Natural killer cell (primary cell): ENCODE measurements at regions not wholly inside any gene's neighbourhood (a gene's known extent, or its start where the extent isn't known, plus 50 kb on each side); places are given as distances from the start of the nearest gene placed in this dataset.

Source experiments
- ATAC-seq, 3 donors: fragments of 150-1000 bp in 2 of 3; fragments of 200-7000 bp in 1 of 3; cut with Tn5 transposase; 1 replicate in 1 of 3; 2 replicates in 2 of 3; pipeline ENCODE4 v1.10.0; 2021; ENCODE audit warnings: mild to moderate bottlenecking in 2 of 3, moderate library complexity in 2 of 3
- DNase-seq, 2 donors: peaks; one replicate each; pipeline versions ENCODE4 v3.0.0 to v3.0.0-alpha.2; 2013 to 2021; ENCODE audit warnings: mixed read lengths in 1 of 2
- H3K27ac ChIP-seq: one replicate; pipeline ENCODE4 v1.5.1; 2013; ENCODE audit warnings: mild to moderate bottlenecking, low read length
- H3K27me3 ChIP-seq: one replicate; pipeline ENCODE4 v1.6.1; 2013; ENCODE audit warnings: low read length; ENCODE audit not compliant: control insufficient read depth, insufficient read depth
- H3K36me3 ChIP-seq: one replicate; pipeline ENCODE4 v1.6.1; 2013; ENCODE audit warnings: low read length; ENCODE audit not compliant: control insufficient read depth, insufficient read depth
- H3K4me1 ChIP-seq: one replicate; pipeline ENCODE4 v1.6.1; 2013; ENCODE audit warnings: low read length; ENCODE audit not compliant: control insufficient read depth, insufficient read depth
- H3K4me3 ChIP-seq: one replicate; pipeline ENCODE4 v1.5.1; 2013; ENCODE audit warnings: low read length
- H3K9me3 ChIP-seq: one replicate; pipeline ENCODE4 v1.6.1; 2013; ENCODE audit warnings: low read length; ENCODE audit not compliant: control insufficient read depth, insufficient read depth
- H3K27ac Mint-ChIP-seq, 2 donors: one replicate each; pipeline ENCODE4 v1.8.0; 2022; ENCODE audit warnings: mild to moderate bottlenecking in 2 of 2, mixed read lengths in 2 of 2, moderate library complexity in 1 of 2
- H3K27me3 Mint-ChIP-seq, 2 donors: one replicate each; pipeline ENCODE4 v1.8.0; 2022; ENCODE audit warnings: low read depth in 2 of 2, mixed read lengths in 2 of 2
- H3K36me3 Mint-ChIP-seq: one replicate; pipeline ENCODE4 v1.8.0; 2022; ENCODE audit warnings: mixed read lengths
- H3K4me1 Mint-ChIP-seq, 2 donors: one replicate each; pipeline ENCODE4 v1.8.0; 2022; ENCODE audit warnings: mixed read lengths in 2 of 2
- H3K4me3 Mint-ChIP-seq: one replicate; pipeline ENCODE4 v1.8.0; 2022; ENCODE audit warnings: mild to moderate bottlenecking, moderate library complexity, mixed read lengths
- H3K9me3 Mint-ChIP-seq, 2 donors: one replicate each; pipeline ENCODE4 v1.8.0; 2022; ENCODE audit warnings: mixed read lengths in 2 of 2
- CTCF ChIP-seq: fragments of 200-600 bp; IDR thresholded peaks from one replicate; pipeline ENCODE4 v1.8.0; 2022; ENCODE audit warnings: antibody characterized with exemption
- WGBS: methylation state at CpG from one replicate; pipeline ENCODE4 v1.1.7; 2013; ENCODE audit warnings: missing lambda C conversion rate; ENCODE audit not compliant: insufficient coverage; 5-methylcytosine and 5-hydroxymethylcytosine counted together
- intact Hi-C: fragments of 100-400 bp; cut with micrococcal nuclease; formaldehyde crosslinking; loops from one replicate; pipeline ENCODE4 v1.14.2; 2022

- Histone ChIP-seq H3K9me3 (no peaks in the 10 kb centered on the region), H3K4me3 (no peak overlapping the region), H3K27ac (no peak overlapping the region), H3K4me1 (no peaks in the 10 kb centered on the region), H3K36me3 (no peaks in the 10 kb centered on the region), H3K27me3 (no peaks in the 10 kb centered on the region)
- no peaks in the 10 kb centered on the region for H3K4me1 Mint-ChIP-seq
- H3K9me3 Mint-ChIP-seq = no peaks in the 10 kb centered on the region
- ATAC-seq (no peak), DNase-seq (no peak)
- no peaks in the 10 kb centered on the region for H3K36me3 Mint-ChIP-seq
- no peak for TF ChIP-seq CTCF
- H3K4me3 Mint-ChIP-seq = no peak overlapping the region
- H3K27me3 Mint-ChIP-seq = no peaks in the 10 kb centered on the region
- intact Hi-C loops = no loop called here
- H3K27ac Mint-ChIP-seq = no peak overlapping the region
- 82% methylated on average over 7 of the region's 7 CpGs for WGBS
Observed at GRCh38 chr15:47206358-47206978, 510.8 kb upstream of the SEMA6D start.

GRCh38 chr15:47209591-47209990 is 507.7 kb upstream of the SEMA6D start:
- intact Hi-C loops = no loop called here
- H3K9me3 Mint-ChIP-seq = peaks cover 0 to 3% of the 10 kb centered on the region in 2 donors
- no peak overlapping the region for H3K27ac Mint-ChIP-seq
- no peak overlapping the region for H3K27ac ChIP-seq
- WGBS = 89% methylated on average over 3 of the region's 3 CpGs
- ATAC-seq = no peak
- no peaks in the 10 kb centered on the region for H3K27me3 ChIP-seq
- DNase-seq = no peak
- no peak overlapping the region for H3K4me3 ChIP-seq
- H3K4me1 ChIP-seq = no peaks in the 10 kb centered on the region
- no peaks in the 10 kb centered on the region for H3K4me1 Mint-ChIP-seq
- no peak overlapping the region for H3K4me3 Mint-ChIP-seq
- H3K36me3 Mint-ChIP-seq = no peaks in the 10 kb centered on the region
- no peak for TF ChIP-seq CTCF
- H3K36me3 ChIP-seq = no peaks in the 10 kb centered on the region
- H3K27me3 Mint-ChIP-seq = no peaks in the 10 kb centered on the region
- no peaks in the 10 kb centered on the region for H3K9me3 ChIP-seq

- H3K36me3 ChIP-seq = no peaks in the 10 kb centered on the region
- 65% methylated on average over 9 of the region's 9 CpGs for WGBS
- TF ChIP-seq CTCF = no peak
Observed at GRCh38 chr15:47212222-47213010, 504.9 kb upstream of the SEMA6D start.

More at GRCh38 chr15:47212222-47213010, 504.9 kb upstream of the SEMA6D start:
- H3K4me3 ChIP-seq = no peak overlapping the region
- no peaks in the 10 kb centered on the region for H3K4me1 ChIP-seq
- Mint-ChIP-seq H3K9me3 (peaks cover 0 to 5% of the 10 kb centered on the region in 2 donors), H3K4me1 (no peaks in the 10 kb centered on the region), H3K4me3 (no peak overlapping the region), H3K27me3 (no peaks in the 10 kb centered on the region), H3K27ac (no peak overlapping the region), H3K36me3 (no peaks in the 10 kb centered on the region)
- H3K27ac ChIP-seq = no peak overlapping the region
- intact Hi-C loops = no loop called here
- ATAC-seq (no peak), DNase-seq (no peak)
- H3K9me3 ChIP-seq = no peaks in the 10 kb centered on the region
- no peaks in the 10 kb centered on the region for H3K27me3 ChIP-seq
